ENCODE measurements at regions not wholly inside any gene's neighbourhood (a gene's known extent, or its start where the extent isn't known, plus 50 kb on each side); places are given as distances from the start of the nearest gene placed in this dataset.

GRCh38 chr5:96094904-96095303 lies 133.3 kb upstream of the ELL2 start:
- H3K9me3 ChIP-seq, result no peaks in the 10 kb centered on the region
- no peak overlapping the region for H3K27ac ChIP-seq
- TF ChIP-seq POLR2A (IDR thresholded peaks at IDR 0.05) (no peak), CTCF (IDR thresholded peaks at IDR 0.05) (no peak)
- no peak for DNase-seq
- H3K27me3 ChIP-seq, result no peaks in the 10 kb centered on the region
- intact Hi-C loops (cut with DNase I; ENCODE audit: low total_unique reads), result no loop called here
- H3K4me1 ChIP-seq, result no peaks in the 10 kb centered on the region
- no peak overlapping the region for H3K4me3 ChIP-seq
- no peaks in the 10 kb centered on the region for H3K36me3 ChIP-seq (ENCODE audit: low read depth, missing control alignments)

GRCh38 chr5:96093890-96094381 lies 132.3 kb upstream of the ELL2 start:
- no peaks in the 10 kb centered on the region for H3K27me3 ChIP-seq
- no peak overlapping the region for H3K4me3 ChIP-seq
- no peaks in the 10 kb centered on the region for H3K4me1 ChIP-seq
- no peaks in the 10 kb centered on the region for H3K9me3 ChIP-seq
- H3K27ac ChIP-seq, result no peak overlapping the region
- no peak for TF ChIP-seq CTCF (IDR thresholded peaks at IDR 0.05)
- no peak for TF ChIP-seq POLR2A (IDR thresholded peaks at IDR 0.05)
- 67 to 79% methylated on average over 1 of the region's 1 CpG for WGBS, 2 donors
- intact Hi-C loops (cut with DNase I; ENCODE audit: low total_unique reads), result no loop called here
- no peak for DNase-seq
- H3K36me3 ChIP-seq (ENCODE audit: low read depth, missing control alignments), result no peaks in the 10 kb centered on the region

- H3K27ac ChIP-seq, result no peak overlapping the region
- H3K27me3 ChIP-seq, result no peaks in the 10 kb centered on the region
- no peak for DNase-seq
- intact Hi-C loops (cut with DNase I; ENCODE audit: low total_unique reads), result no loop called here
- H3K4me1 ChIP-seq, result no peaks in the 10 kb centered on the region
- TF ChIP-seq CTCF (IDR thresholded peaks at IDR 0.05), result no peak
- no peak for TF ChIP-seq POLR2A (IDR thresholded peaks at IDR 0.05)
- no peak overlapping the region for H3K4me3 ChIP-seq
- H3K9me3 ChIP-seq, result no peaks in the 10 kb centered on the region
- H3K36me3 ChIP-seq (ENCODE audit: low read depth, missing control alignments), result no peaks in the 10 kb centered on the region
- 96 to 97% methylated on average over 3 of the region's 3 CpGs for WGBS, 2 donors
These were observed 131.7 kb upstream of the ELL2 start for GRCh38 chr5:96093340-96093739.

- DNase-seq, result no peak
- H3K4me1 ChIP-seq, result no peaks in the 10 kb centered on the region
- H3K4me3 ChIP-seq, result no peak overlapping the region
- intact Hi-C loops (cut with DNase I; ENCODE audit: low total_unique reads), result no loop called here
- H3K27ac ChIP-seq, result no peak overlapping the region
- 91 to 97% methylated on average over 1 of the region's 1 CpG for WGBS, 2 donors
- TF ChIP-seq POLR2A (IDR thresholded peaks at IDR 0.05) (no peak), CTCF (IDR thresholded peaks at IDR 0.05) (no peak)
- H3K27me3 ChIP-seq, result no peaks in the 10 kb centered on the region
- no peaks in the 10 kb centered on the region for H3K36me3 ChIP-seq (ENCODE audit: low read depth, missing control alignments)
- no peaks in the 10 kb centered on the region for H3K9me3 ChIP-seq
These were observed 130.2 kb upstream of the ELL2 start for GRCh38 chr5:96091874-96092273.

GRCh38 chr5:96090215-96090614 lies 128.6 kb upstream of the ELL2 start:
- H3K36me3 ChIP-seq (ENCODE audit: low read depth, missing control alignments), result no peaks in the 10 kb centered on the region
- TF ChIP-seq POLR2A (IDR thresholded peaks at IDR 0.05) (no peak), CTCF (IDR thresholded peaks at IDR 0.05) (no peak)
- H3K9me3 ChIP-seq, result no peaks in the 10 kb centered on the region
- DNase-seq, result no peak
- H3K27ac ChIP-seq, result no peak overlapping the region
- no peak overlapping the region for H3K4me3 ChIP-seq
- intact Hi-C loops (cut with DNase I; ENCODE audit: low total_unique reads), result no loop called here
- no peaks in the 10 kb centered on the region for H3K4me1 ChIP-seq
- no peaks in the 10 kb centered on the region for H3K27me3 ChIP-seq
- 86 to 88% methylated on average over 1 of the region's 1 CpG for WGBS, 2 donors
